Right ventricle myocardium inferior (tissue), 1 donor: ENCODE measurements at regions not wholly inside any gene's neighbourhood (a gene's known extent, or its start where the extent isn't known, plus 50 kb on each side); places are given as distances from the start of the nearest gene placed in this dataset.

Experiments used
- ATAC-seq: fragments of 200-7000 bp; cut with Tn5 transposase; one replicate; pipeline ENCODE4 v1.9.1; 2020; ENCODE audit warnings: mild to moderate bottlenecking, moderate library complexity
- DNase-seq: peaks from one replicate; pipeline ENCODE4 v3.0.0; 2021; ENCODE audit errors: missing footprints
- intact Hi-C: fragments of 100-400 bp; cut with DNase I; formaldehyde crosslinking; loops from one replicate; pipeline ENCODE4 v1.11.0; 2022
- donor health status: DM: no; HTN: yes; CAD: no; lungs with severe emphysema.

DNA sequence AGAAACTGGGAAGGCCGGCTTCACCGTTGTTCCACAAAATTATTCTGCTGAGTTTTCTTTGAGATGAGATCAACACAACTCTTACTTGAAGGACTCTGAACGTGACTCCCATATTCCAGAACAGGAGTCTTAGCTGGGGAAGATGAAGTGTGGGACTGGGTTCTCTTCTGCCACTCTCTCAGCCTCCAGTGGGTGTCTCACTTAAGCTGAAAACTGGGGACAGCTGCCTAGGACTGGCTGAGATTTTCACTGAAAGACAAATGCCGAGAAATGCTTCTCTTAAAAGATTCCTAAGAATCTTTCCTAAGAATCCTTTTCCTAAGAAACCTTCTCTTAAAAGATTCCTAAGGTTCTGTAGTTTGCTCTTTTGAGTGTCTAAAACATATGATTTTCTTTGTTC is 156.6 kb upstream of the LHCGR start:
- ATAC-seq (no peak), DNase-seq (no peak)
- intact Hi-C loops, result no loop called here

DNA sequence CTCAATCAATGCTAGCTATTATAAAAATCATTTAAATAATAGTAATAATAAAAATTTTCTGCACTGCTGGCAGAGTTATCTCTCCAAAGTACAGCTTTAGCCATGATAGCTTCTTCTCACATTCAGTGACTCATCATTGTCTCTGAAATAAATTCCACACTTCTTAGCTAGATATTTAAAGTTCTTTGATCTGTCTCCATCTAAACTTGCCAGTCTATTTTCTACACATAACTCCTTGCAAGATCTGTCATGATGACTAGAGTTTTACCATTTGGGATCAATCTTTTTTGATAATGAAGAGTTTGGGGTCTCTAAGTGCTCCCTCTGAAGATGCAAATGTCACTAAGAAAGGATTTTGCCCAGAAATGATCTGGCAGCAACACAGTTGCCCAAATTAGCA is 155.4 kb upstream of the LHCGR start:
- intact Hi-C loops, result no loop called here
- no peak for DNase-seq
- ATAC-seq, result no peak

DNA sequence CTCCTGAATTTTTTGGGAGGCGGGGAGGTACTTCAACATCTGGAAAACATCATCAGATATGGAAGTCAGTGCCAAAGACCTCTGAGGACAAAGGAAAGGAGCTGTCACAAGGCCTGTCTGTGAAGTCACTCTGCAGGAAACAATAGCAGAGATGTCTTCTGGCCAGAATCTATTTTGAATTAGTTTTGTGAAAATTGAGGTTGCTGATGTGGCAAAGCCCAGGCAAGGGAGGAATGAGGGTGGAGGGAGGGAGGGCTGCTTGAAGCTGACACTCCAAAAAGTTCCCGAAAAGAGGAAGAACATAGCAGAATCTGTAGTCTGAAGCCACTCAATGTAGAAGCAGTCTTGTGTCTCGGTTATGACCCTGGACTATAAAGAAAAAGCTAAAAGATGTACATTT is 151.1 kb upstream of the LHCGR start:
- DNase-seq (no peak), ATAC-seq (peak; percentile 39)
- intact Hi-C loops, result no loop called here

DNA sequence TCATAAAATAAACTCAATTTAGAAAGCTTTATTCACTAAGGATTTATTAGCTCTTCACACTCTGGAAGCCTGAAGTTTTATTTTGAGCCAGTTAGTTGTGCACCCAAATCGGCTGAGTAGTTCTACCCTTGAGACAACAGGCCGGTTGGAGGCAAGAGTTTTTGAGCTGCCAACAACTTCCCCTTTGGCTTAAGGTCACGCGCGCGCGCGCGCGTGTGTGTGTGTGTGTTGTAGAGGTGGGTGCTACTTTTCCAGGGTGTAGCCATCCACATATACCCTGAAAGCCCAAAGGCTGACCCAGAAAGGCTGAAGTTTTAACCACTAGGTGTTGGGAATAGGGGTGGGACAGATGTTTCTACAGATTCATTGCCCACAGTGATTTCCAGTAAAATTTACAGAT is 150.2 kb upstream of the LHCGR start:
- intact Hi-C loops, result no loop called here
- DNase-seq, result no peak
- no peak for ATAC-seq

DNA sequence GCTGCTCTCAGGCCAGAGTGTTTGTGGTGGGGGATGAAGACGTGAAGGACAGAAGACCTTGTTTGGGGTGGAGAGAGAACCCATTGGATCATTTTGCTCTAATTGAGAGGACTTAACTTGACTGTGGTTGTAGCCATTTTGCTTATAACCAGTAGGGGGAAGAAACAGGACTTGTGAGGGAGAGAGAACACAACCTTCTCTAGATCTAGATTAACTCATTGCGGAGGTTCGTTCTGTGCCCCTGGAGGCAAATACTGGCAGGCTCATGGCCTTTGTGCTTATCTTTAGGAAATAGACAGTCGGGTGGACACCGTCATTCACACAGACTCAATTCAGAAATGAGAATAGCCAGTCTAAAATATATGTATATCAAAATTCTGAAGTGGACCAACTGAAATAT is 147.0 kb upstream of the LHCGR start:
- intact Hi-C loops, result no loop called here
- ATAC-seq (no peak), DNase-seq (no peak)

DNA sequence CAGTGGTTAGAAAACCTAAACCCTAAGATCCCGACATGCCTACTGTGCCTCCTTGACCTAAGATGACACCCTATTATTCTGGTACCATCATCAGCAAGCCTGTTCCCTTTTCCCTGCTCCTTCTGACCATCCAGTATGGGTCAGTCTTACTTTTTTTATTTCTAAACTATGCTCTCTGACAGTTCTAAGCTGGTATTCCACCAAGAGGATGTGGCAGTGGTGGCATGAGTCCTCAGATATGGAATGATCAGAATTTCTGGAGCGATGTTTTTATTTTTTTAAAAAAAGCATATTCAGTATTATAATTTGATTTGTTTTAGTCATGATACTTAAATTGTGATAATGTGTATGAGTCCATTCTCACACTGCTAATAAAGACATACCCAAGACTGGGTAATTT is 145.9 kb upstream of the LHCGR start:
- intact Hi-C loops, result no loop called here

DNA sequence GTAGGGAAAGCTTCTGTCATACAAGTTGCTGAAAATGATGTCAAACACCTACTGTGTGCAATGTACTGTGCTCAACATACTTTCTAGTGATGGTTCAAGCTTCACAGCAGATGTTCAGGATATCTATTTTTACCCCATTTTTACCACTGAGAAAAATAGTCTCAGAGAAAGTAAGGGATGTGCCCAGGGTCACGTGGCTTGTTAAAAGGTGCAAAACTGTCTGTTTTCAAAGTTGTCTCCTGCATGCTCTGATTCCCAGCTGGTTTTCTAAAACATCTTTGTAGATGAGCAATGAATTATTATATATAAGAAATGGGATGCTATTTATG is 145.5 kb upstream of the LHCGR start:
- intact Hi-C loops, result no loop called here
- no peak for ATAC-seq
- DNase-seq, result no peak

More for the DNA sequence above, 145.9 kb upstream of the LHCGR start:
- DNase-seq (no peak), ATAC-seq (no peak)

DNA sequence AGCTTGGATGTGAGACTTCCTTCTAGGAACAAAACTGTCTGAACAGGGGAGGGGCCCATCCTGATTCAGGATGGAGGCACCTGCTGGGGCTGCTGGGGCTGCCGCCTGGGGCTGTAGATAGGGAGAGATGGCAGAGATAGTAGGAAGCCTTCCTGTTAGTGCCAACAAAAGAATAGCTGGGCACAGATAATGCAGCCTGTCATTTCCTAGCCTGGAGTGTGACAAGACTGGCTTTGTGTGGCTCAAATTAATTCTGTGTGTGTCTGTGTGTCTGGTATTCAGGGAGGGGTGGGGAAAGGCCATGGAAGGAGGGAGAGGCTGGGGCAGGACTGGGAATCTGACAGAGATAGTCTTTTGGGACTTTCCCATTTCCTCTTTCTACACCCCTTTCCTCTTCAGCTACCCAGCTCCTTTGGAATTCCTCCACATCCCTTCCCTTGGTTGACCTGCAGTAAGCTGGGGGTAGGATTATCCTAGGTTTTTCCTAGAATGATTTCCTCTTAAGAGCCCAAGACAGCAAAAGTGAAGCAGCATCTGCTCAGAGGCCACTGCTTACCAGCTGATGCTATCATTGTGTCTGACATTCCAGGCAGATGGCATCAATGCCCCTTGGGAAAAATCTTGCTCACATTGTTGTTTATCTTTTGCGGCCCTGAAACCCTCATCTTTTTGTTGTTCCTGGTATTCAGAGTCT is 144.9 kb upstream of the LHCGR start:
- intact Hi-C loops, result no loop called here
- DNase-seq (no peak), ATAC-seq (no peak)

DNA sequence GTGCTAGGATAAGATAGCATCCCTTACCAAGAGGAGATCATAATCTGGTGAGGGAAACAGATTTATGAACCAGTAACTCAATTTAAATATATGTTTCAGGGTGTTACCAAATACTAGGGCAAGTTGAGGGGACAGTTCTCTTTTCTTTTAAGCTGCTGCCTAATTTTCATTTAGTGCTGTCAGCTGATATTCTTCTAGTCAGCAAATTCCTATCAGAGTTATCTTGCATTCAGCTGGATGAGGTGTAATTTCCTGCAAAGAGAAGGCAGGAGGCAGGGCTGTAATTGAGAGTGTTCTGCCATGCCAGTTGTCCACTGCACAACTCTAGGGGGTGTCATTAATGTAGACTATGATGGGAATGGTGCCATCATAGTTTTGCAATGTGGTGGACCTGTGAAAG is 141.3 kb upstream of the LHCGR start:
- DNase-seq (no peak), ATAC-seq (no peak)
- intact Hi-C loops, result no loop called here

DNA sequence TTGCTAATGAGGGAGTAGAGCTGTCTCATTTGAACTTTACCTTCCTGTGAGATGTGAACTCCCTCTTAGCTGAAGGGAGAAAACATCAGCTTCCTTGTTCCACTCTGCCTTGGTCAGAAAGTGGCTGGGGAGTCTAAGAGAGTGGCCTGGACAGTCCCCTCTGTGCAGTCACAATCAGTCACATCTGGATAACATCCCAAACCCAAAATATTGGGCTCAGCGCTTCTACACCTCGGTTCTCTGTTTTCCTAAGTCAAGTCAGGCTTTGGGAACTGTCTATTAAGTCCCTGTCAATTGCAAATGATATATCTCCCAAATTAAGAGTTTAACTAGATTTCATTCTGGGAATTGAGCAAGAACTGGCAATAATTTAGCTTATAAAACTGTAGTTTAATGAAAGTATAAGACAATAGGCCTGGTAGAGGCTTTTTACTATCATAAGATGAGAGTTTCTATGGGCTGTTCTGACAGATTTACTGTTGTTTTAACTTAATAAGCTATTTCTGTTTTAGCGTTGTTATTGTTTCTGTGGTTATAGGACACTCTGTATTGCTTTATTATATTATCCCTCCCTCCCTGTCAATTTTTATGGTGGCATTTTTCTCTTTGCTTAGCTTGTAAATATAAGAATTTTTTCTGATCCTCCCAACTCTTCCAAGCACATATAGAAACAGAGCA is 135.1 kb upstream of the LHCGR start:
- DNase-seq (no peak), ATAC-seq (no peak)
- intact Hi-C loops, result no loop called here

DNA sequence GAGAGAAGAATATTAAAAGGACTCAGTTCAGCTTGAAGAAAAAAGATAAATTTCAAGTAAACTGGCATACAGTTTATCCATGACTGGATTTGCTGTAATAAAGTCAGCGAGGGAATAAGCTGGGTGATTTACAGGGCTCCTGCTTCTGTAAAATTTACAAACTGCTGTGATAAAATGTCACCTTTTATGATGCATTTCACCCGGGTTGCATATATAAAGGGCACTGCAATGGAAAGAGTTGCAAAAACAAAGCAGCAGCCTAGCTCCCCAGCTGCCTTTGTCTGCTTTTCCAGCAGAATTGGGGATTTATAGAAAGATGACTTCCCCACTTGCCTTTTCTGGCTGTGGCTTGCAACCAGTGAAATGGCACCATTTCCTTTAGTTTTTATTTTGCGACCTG is 132.5 kb upstream of the LHCGR start:
- DNase-seq, result no peak
- intact Hi-C loops, result no loop called here
- ATAC-seq, result no peak

DNA sequence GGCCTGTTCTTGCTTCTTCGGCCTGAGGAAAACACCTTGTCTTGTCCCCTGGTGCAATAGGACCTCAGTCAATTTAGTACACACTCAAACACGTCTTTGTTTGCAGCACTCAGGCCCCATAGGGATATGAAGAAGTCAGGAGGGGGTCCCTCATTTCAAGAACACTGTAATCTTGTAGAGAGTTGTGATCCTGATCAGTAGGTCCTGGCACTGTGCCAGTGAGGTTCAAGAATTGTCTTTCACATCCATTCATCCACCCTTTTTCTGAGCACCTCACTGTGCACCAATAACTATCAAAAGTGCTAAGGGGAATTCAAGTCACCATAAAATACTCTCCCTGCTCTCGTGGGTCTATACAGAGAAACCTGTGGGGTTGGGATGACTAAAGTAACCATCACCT is 131.4 kb upstream of the LHCGR start:
- ATAC-seq, result no peak
- intact Hi-C loops, result no loop called here
- DNase-seq, result no peak

DNA sequence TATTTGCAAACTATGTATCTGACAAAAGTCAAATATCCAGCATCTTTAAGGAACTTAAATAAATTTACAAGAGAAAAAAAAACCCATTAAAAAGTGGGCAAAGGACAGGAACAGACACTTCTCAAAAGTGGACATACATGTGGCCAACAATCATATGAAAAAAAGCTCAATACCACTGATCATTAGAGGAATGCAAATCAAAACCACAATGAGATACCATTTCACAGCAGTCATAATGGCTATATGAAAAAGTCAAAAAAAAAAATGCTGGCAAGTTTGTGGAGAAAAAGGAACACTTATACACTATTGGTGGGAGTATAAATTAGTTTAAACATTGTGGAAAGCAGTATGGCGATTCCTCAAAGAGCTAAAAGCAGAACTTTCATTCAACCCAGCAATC is 130.3 kb upstream of the LHCGR start:
- no peak for DNase-seq
- ATAC-seq, result no peak
- intact Hi-C loops, result no loop called here

DNA sequence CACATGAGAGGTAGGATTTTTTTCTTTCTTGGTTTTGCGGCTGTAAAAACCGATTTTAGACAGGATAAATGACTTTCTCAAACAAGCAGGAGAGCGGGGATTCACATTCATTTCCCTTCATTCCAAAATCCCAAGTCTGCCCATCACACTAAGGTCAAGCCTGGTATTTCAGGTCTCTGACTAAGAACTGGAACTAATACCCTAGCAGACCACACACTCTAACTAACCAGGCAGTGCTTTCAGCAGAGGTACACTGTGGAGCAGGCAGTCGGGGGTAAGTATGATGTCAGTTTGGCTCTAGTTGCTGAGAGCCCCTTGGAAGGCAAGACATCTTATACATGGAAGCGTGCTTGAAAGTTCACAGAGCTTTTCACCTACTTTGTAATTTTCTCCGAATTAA is 128.1 kb upstream of the LHCGR start:
- DNase-seq (no peak), ATAC-seq (no peak)
- intact Hi-C loops, result no loop called here

DNA sequence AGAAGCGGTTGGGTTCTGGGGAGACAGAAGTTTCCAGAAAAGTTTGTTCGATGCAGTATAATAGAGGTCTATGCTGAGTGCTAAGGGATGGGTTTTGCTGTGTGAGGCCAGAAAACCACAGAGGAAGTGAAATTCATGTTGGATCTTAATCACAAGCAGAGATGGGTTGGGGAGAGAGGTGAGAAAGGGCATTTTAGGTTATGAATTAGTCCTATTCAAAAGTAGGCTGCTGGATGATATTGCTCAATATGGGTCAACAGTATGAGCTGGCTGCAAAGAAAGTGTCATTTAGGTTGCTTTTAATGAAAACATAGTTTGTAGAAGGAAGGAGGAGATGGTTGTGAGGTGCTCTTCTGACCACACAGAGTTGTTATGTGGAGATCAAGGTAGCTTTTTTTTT is 118.8 kb upstream of the LHCGR start:
- DNase-seq (no peak), ATAC-seq (no peak)
- intact Hi-C loops, result no loop called here

DNA sequence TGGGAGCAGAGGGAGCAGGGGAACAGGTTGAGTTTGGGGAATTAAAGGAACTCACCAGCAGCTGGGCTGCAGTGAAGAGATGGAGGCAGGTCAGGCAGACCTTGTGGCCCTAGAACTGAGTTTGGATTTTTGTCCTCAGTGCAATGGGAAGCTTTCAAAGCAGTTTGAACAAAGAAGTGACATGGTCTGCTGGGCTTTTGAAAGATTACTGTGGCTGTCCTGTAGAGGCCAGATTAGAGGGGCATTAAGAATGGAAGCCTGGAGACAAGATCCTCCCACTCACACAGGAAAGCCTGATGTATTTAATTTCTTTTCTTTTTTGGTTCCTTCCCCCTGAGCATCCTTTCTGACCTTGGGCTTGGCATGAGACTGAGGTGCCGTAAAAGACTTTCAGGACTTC is 118.1 kb upstream of the LHCGR start:
- no peak for ATAC-seq
- DNase-seq, result no peak
- intact Hi-C loops, result no loop called here

DNA sequence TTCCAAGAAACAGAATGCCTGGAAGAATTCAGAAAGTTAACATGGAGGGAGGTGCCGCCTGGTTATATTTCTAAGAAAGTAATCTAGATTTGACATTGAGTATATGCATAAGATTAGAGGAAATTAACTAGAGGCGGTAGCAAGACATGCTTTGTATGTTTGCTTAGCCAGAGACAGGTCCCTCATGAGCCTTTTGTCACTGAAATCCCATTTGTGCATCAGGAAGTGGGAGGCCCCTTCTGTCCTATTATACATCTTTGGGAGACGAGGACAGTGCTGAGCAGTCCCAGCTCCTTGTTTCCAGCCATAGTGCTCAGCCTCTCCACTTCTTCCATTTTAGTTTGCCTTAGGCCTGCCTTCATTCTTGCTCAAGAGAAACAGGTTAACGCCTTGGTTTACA is 115.4 kb upstream of the LHCGR start:
- DNase-seq (no peak), ATAC-seq (no peak)
- intact Hi-C loops, result no loop called here

DNA sequence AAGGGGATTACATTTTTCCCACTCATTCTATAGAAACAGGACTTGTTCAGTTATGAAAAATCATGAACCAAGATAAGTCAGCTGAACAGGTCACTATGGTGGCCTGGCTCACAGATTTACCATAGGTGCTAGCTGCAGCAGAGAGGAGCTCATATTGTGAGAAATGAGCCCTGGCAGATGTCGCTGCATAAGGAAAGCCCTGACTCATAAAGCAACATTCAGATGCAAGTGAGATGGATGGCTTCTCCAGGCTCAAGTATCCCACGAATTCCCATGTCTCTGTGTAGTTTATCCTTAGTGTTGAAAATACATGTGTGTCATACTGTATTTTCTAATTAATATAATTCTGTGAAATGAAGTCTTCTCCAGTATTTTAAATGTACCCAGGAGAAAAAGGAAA is 115.0 kb upstream of the LHCGR start:
- ATAC-seq (no peak), DNase-seq (no peak)
- intact Hi-C loops, result no loop called here

DNA sequence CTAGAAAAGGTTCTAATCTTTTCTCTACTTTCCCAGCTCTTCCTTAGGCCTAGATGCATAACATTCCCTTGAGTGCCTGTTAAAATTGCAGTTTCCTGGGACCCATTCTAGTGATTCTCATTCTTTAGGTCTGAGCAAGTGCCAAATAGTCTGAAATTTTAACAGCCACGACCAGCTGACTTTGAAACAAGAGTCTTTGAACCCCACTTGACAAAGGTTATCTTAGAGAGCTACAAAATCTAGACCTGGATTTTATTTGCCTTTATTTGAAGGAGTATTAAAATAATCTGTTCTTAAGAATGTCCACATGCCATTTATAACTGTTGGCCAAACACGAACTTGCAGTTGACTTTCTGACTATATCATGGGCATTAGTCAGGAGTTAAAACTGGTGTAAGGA is 110.2 kb upstream of the LHCGR start:
- intact Hi-C loops, result no loop called here
- DNase-seq, result no peak
- no peak for ATAC-seq

DNA sequence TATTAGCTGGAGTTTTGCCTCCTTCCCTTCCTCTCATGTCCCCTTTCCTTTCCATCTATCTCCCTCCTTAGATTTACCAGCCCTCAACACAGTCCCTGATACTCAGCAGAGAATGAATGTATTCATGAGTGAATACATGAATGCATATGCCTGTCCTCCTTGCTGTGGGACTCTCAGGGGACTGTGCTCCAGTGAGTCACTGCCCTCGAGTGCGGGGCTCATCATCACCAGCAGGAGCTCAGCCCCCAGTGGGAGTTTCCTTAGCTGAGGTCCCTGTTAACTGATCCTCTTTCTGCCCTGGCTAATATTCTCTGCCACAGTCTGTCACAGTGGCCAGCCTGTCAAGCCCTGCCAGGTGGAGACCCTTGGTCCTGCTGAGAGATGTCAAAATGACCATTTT is 104.9 kb upstream of the LHCGR start:
- no peak for ATAC-seq
- no peak for DNase-seq

DNA sequence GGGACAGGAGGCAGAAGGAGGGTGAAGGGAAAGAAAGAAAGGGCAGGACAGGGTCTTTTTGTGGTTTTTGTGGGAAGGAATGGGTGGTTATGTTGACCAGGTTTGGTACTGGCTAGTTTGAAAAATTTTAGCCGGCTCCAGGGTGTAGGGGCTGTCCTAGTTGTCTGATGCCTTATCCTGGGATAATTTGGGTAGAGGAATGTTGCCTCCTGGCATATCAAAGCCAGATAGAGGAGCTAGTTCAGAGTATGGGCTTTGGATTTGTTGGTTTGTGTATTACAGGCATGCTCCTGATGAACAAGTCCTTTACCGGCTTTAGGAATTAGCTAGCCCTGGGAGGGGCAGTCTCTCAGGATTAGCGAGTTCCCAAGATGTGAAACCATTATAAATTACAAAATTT is 101.1 kb upstream of the LHCGR start:
- intact Hi-C loops, result no loop called here
- no peak for ATAC-seq
- DNase-seq, result no peak

More for the DNA sequence above, 104.9 kb upstream of the LHCGR start:
- intact Hi-C loops, result no loop called here
